Osteoblast (primary cell): ENCODE measurements at regions not wholly inside any gene's neighbourhood (a gene's known extent, or its start where the extent isn't known, plus 50 kb on each side); places are given as distances from the start of the nearest gene placed in this dataset.

ENCODE experiments used
- DNase-seq: peaks from one replicate; pipeline ENCODE4 v3.0.0; 2011; ENCODE audit warnings: low spot score, mixed read lengths; ENCODE audit not compliant: insufficient read length; ENCODE audit errors: missing footprints
- H2AFZ ChIP-seq: 2 replicates; pipeline ENCODE4 v1.6.0; 2011; ENCODE audit warnings: mild to moderate bottlenecking, low read length
- H3K27ac ChIP-seq: 2 replicates; pipeline ENCODE4 v1.5.1; 2011; ENCODE audit warnings: mild to moderate bottlenecking, low read depth, low read length, moderate library complexity
- H3K27me3 ChIP-seq: 2 replicates; pipeline ENCODE4 v1.6.0; 2012; ENCODE audit warnings: mild to moderate bottlenecking, control low read depth, inconsistent platforms, low read length, moderate library complexity; ENCODE audit not compliant: insufficient read depth
- H3K36me3 ChIP-seq: 2 replicates; pipeline ENCODE4 v1.5.1; 2011; ENCODE audit warnings: mild to moderate bottlenecking, low read length, control low read depth, moderate library complexity; ENCODE audit not compliant: insufficient read depth
- H3K4me1 ChIP-seq: 2 replicates; pipeline ENCODE4 v1.5.1; 2011; ENCODE audit warnings: mild to moderate bottlenecking, low read length, control low read depth, moderate library complexity; ENCODE audit not compliant: insufficient read depth
- H3K4me2 ChIP-seq: 2 replicates; pipeline ENCODE4 v1.6.0; 2011; ENCODE audit warnings: mild to moderate bottlenecking, low read length; ENCODE audit not compliant: insufficient read depth
- H3K4me3 ChIP-seq: fragments of 200-600 bp; sonication (generic); 3 replicates; pipeline ENCODE4 v1.5.1; 2012; ENCODE audit warnings: mild to moderate bottlenecking, low read length, inconsistent platforms; ENCODE audit not compliant: insufficient read depth
- H3K79me2 ChIP-seq: 2 replicates; pipeline ENCODE4 v1.6.0; 2012; ENCODE audit warnings: mild to moderate bottlenecking, low read length, control low read depth, inconsistent platforms; ENCODE audit not compliant: insufficient read depth
- H3K9me3 ChIP-seq: 2 replicates; pipeline ENCODE4 v1.5.1; 2011; ENCODE audit warnings: low read depth, low read length, control low read depth
- H4K20me1 ChIP-seq: 2 replicates; pipeline ENCODE4 v1.6.0; 2012; ENCODE audit warnings: mild to moderate bottlenecking, low read length, control low read depth; ENCODE audit not compliant: insufficient read depth
- TF ChIP-seq, protein P1 (sequence below): IDR thresholded peaks from 2 replicates; pipeline ENCODE4 v1.5.1; 2011; ENCODE audit warnings: mild to moderate bottlenecking, low read depth, low read length, moderate library complexity; ENCODE audit errors: extremely low read depth

GRCh38 chr1:50292276-50292675 lies 131.0 kb downstream of the DMRTA2 start:
- Histone ChIP-seq H3K4me2 (no peak overlapping the region), H3K4me3 (no peak overlapping the region), H3K9me3 (no peaks in the 10 kb centered on the region), H3K79me2 (no peaks in the 10 kb centered on the region), H3K36me3 (no peaks in the 10 kb centered on the region), H2AFZ (no peak overlapping the region), H3K27me3 (no peaks in the 10 kb centered on the region), H4K20me1 (no peaks in the 10 kb centered on the region), H3K27ac (no peak overlapping the region), H3K4me1 (no peaks in the 10 kb centered on the region)
- no peak for DNase-seq
- TF ChIP-seq, protein P1, sequence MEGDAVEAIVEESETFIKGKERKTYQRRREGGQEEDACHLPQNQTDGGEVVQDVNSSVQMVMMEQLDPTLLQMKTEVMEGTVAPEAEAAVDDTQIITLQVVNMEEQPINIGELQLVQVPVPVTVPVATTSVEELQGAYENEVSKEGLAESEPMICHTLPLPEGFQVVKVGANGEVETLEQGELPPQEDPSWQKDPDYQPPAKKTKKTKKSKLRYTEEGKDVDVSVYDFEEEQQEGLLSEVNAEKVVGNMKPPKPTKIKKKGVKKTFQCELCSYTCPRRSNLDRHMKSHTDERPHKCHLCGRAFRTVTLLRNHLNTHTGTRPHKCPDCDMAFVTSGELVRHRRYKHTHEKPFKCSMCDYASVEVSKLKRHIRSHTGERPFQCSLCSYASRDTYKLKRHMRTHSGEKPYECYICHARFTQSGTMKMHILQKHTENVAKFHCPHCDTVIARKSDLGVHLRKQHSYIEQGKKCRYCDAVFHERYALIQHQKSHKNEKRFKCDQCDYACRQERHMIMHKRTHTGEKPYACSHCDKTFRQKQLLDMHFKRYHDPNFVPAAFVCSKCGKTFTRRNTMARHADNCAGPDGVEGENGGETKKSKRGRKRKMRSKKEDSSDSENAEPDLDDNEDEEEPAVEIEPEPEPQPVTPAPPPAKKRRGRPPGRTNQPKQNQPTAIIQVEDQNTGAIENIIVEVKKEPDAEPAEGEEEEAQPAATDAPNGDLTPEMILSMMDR, result no peak

DNA sequence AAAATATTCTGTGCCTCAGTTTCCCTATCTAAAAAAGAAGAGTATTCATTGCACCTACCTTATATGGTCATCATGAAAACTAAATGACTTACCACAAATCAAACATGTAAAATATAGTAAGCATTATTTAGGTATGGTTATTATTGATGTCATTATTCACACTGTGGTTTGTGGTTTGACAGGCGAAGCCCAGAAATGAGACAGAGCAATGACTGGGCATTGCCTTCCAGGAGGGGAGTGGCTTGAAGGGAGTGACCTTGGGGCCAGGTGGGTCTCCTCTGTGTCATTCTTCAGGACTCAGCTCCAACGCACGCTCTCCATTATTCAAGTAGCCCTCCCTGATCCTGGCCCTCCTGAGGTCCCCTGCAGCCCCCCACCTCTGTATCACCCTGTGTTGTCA lies 133.7 kb downstream of the DMRTA2 start:
- Histone ChIP-seq H4K20me1 (no peaks in the 10 kb centered on the region), H3K27ac (no peak overlapping the region), H3K4me2 (no peak overlapping the region), H3K79me2 (no peaks in the 10 kb centered on the region), H2AFZ (no peak overlapping the region), H3K4me3 (no peak overlapping the region), H3K4me1 (no peaks in the 10 kb centered on the region), H3K9me3 (no peaks in the 10 kb centered on the region), H3K27me3 (no peaks in the 10 kb centered on the region), H3K36me3 (no peaks in the 10 kb centered on the region)
- TF ChIP-seq, protein P1, result no peak
- no peak for DNase-seq

- Histone ChIP-seq H3K27ac (no peak overlapping the region), H3K27me3 (no peaks in the 10 kb centered on the region), H2AFZ (no peak overlapping the region), H3K4me2 (no peak overlapping the region), H3K4me1 (no peaks in the 10 kb centered on the region), H3K36me3 (no peaks in the 10 kb centered on the region), H3K9me3 (no peaks in the 10 kb centered on the region), H3K4me3 (no peak overlapping the region), H3K79me2 (no peaks in the 10 kb centered on the region), H4K20me1 (no peaks in the 10 kb centered on the region)
- DNase-seq, result no peak
- TF ChIP-seq, protein P1, result no peak
Observed at GRCh38 chr1:50285994-50286393, 137.2 kb downstream of the DMRTA2 start.

- no peaks in the 10 kb centered on the region for H3K27me3 ChIP-seq
- no peaks in the 10 kb centered on the region for H3K36me3 ChIP-seq
- no peaks in the 10 kb centered on the region for H3K4me1 ChIP-seq
- H4K20me1 ChIP-seq, result no peaks in the 10 kb centered on the region
- TF ChIP-seq, protein P1, result no peak
- no peak overlapping the region for H3K4me3 ChIP-seq
- no peak for DNase-seq
- H3K9me3 ChIP-seq, result no peaks in the 10 kb centered on the region
- H2AFZ ChIP-seq, result no peak overlapping the region
- no peak overlapping the region for H3K4me2 ChIP-seq
- H3K27ac ChIP-seq, result no peak overlapping the region
- H3K79me2 ChIP-seq, result no peaks in the 10 kb centered on the region
Observed at GRCh38 chr1:50279622-50280330, 143.5 kb downstream of the DMRTA2 start.
